HuH-7 (cell line): ENCODE measurements at regions not wholly inside any gene's neighbourhood (a gene's known extent, or its start where the extent isn't known, plus 50 kb on each side); places are given as distances from the start of the nearest gene placed in this dataset.
A peak's percentile ranks its signal among the peaks of the same experiment; 100 is the strongest.

Experiments used
- DNase-seq: peaks from one replicate; pipeline ENCODE4 v3.0.0; 2011; ENCODE audit warnings: low spot score

GRCh38 chr17:33776903-33777302 lies 478.2 kb upstream of the CCL2 start:
- no peak for DNase-seq

DNA sequence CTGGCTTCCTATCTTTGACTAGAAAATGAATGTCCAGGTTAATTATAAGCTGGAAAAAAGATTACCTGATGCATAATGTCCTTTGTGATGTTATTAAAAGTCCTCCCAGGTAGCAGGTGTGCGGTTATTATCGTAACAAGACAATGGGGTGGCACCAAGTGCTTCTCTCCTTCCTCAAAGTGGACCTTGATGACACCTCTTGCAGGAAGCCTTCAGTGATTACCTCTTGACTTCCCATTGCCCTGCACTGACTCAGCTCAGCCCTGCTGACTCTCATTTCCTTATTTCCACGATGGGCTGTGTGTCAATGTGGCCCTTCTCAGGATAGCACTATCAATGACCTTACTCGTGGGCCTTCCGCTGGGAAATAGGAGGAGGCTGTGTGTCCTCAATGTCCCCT lies 477.4 kb upstream of the CCL2 start:
- DNase-seq: no peak

- no peak for DNase-seq
These were observed 476.4 kb upstream of the CCL2 start for GRCh38 chr17:33778505-33779233.

- DNase-seq: peak; percentile 28
These were observed 475.9 kb upstream of the CCL2 start for GRCh38 chr17:33779234-33779591.

GRCh38 chr17:33785281-33785680 lies 469.8 kb upstream of the CCL2 start:
- DNase-seq: no peak

GRCh38 chr17:33786478-33786877 lies 468.6 kb upstream of the CCL2 start:
- DNase-seq: no peak

GRCh38 chr17:33789658-33790057 lies 465.4 kb upstream of the CCL2 start:
- no peak for DNase-seq

DNA sequence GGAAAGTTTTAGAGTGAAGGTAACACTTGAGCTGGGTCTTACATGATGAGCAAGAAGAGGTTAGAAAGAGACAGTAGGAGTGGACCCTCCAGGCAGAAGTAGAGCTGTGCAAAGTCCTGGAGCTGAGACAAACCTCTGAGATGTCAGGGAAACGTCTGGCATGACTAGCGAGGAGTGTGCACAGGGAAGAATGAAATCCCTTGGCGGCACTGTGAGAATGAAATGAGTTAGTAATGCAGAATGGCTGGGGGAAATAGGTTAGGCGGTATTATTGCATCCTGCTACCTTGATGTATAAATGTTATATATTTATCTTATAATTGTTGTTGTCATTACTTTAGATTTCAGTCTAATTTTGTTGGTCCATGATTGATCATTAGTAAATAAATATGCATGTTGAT lies 457.9 kb upstream of the CCL2 start:
- no peak for DNase-seq

DNA sequence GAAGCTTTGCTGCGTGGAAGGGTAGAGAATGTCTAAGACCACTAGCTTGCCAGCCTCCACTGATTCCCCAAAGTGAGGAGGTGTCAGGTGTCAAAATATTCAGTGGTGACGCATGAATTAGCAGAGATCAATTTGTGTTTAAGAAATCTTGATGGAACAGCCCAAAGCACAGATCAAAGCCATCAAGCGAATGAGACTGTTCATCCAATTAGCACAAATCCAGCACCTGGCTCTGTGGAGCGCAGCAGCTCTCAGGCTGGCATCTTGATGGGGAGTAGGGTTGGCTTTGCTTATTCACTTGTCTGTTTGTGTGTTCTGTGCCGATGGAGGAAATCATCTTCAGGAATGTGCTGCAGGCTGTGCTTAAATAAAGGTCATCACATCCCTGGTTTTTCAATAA lies 456.8 kb upstream of the CCL2 start:
- no peak for DNase-seq

DNA sequence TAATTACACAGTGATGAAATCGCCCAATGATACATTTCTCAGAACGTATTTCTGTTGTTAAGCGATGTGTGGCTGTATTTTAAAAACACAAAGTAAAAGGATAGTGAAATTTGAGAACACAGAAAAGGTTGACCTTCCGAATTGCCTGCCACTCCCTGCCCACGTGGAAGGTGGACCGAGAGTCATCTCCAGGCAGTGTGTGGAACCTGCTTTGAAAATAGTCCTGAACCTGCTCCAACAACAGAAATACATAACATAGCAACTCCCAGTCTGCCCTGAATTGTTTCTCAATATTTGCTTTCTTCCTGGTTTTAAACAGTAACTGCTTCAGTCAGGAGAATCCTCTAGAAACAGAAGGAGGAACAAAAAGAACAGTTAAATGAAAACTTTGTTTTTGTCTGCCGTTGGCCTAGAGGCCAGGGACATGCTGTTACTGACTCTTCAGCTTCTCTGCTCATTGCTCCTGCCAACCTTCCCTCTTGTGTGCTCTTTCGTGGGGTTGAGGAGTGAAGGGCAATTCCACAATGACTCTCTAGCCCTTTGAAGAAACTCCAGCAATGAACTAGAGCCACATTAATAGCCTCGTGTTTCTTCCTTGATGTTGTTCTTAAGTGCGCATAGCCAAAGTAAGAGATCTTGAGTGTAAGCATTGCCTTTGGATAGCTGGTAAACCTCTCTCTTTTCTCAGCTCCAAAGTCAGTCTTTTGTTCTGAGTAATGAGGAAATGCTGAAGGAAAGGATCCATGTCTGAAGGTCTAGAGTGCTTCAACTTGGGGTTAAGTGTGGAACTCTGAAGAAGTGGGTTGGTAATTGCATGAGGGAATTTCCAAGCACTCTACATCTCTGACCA lies 452.5 kb upstream of the CCL2 start:
- DNase-seq: no peak

- DNase-seq: no peak
These were observed 451.8 kb upstream of the CCL2 start for GRCh38 chr17:33803199-33803685.

- no peak for DNase-seq
These were observed 451.4 kb upstream of the CCL2 start for GRCh38 chr17:33803686-33804085.

DNA sequence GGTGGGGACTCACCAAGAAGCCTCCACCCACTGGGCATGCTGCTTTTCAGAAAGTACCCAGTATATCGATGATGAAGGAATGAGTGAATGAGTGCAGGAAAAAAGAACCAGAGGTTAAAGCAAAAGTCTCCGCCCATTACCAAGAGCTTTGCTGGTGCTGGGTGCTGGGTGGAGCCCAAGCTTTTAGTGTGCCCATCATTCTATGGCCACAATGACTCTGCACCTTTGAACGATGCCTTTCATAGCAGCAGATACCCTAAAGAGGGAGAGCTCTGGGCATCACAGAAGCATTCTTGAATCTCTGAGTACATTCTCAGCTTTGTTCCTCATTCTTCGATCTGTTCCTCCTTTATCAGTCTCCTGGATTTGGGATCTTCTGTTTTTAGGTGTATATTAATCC lies 450.7 kb upstream of the CCL2 start:
- no peak for DNase-seq

GRCh38 chr17:33806631-33807030 lies 448.5 kb upstream of the CCL2 start:
- no peak for DNase-seq

GRCh38 chr17:33809748-33810147 lies 445.3 kb upstream of the CCL2 start:
- no peak for DNase-seq

GRCh38 chr17:33811004-33811760 lies 443.9 kb upstream of the CCL2 start:
- no peak for DNase-seq

DNA sequence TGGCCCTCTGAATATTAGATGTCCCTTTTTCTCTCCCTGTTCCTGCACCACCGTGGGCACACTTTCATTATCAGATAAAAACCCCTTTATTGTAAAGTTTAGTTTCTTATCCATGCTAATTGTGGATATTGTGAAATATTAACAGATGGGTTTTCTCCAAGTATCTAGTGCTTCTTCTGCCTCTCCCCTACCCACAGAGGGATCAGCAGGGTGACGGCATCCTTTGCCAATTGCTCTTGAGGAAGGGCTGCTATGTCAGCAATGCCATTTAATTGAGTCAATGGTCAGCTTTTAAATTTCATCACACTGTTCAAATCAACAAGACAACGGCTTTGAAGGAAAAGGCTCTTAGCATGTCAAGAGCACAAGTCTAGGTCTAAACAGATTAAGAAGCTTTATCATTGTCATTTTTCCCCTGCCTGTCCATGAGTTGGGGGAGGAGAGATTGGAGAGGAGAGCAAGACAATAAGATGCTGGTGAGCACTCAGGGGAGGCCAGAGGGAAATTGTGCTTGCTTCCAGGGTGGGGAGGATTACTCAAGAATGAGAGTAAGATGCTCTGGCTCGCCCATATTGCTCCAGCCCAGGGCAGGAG lies 443.0 kb upstream of the CCL2 start:
- DNase-seq: no peak

DNA sequence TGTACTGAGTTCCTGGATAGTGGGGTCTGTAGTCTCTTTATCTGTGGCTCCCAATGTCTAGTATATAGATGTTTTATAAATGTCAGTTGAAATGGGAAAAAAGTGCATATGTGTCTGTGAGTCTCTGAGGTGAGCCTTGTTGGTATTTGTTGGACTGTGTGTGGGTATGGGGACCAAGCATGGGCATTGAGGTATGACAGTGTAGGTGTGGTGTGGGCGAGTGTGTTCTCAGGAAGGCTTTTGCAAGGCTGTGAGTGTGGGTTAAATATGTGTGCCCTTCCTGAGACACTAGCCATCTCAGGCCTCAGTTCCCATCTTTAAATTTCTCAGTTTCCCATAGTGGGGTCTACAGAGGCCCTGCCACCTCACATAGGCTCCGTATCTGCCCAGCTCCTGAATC lies 440.2 kb upstream of the CCL2 start:
- DNase-seq: no peak

- DNase-seq: no peak
These were observed 439.0 kb upstream of the CCL2 start for GRCh38 chr17:33816036-33816435.

DNA sequence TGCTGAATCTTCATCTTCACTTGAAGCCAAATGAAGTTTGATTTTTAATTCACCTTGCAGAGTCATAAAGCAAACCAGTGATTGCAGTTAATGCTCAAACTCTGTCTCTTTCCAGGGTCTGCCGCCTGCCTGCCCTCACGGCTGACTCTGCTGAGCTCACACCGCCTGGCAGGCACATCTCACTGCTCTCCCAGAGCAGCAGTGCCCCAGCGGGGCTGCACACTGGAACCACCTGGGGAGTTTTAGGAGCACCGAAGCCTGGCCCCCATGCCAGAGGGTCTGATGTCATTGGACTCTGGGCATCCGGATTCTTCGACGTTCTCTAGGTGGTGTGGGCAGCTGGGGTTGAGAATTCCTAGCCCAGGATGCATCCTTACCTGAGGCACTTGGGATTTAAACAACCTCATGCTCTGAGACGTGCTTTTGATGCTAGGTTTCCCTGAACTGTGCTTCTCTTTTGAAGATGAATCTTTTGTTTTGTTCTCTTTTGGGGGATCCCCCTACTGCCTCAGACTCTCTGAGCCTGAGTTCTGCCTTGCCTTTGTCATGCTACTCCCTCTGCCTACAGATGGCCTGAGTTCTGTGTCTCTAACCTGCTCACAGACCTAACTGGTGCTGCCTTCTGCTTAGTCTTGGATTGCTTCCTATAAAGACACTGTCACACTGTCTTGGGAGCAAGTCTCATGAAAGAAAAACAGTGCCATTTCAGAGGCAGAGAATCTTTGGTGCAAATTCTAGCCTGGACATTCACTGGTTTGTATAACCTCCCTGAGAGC lies 438.1 kb upstream of the CCL2 start:
- no peak for DNase-seq

- DNase-seq: no peak
These were observed 435.5 kb upstream of the CCL2 start for GRCh38 chr17:33819539-33819938.

- no peak for DNase-seq
These were observed 422.8 kb upstream of the CCL2 start for GRCh38 chr17:33832262-33832661.
